ENCODE measurements at regions not wholly inside any gene's neighbourhood (a gene's known extent, or its start where the extent isn't known, plus 50 kb on each side); places are given as distances from the start of the nearest gene placed in this dataset.

DNA sequence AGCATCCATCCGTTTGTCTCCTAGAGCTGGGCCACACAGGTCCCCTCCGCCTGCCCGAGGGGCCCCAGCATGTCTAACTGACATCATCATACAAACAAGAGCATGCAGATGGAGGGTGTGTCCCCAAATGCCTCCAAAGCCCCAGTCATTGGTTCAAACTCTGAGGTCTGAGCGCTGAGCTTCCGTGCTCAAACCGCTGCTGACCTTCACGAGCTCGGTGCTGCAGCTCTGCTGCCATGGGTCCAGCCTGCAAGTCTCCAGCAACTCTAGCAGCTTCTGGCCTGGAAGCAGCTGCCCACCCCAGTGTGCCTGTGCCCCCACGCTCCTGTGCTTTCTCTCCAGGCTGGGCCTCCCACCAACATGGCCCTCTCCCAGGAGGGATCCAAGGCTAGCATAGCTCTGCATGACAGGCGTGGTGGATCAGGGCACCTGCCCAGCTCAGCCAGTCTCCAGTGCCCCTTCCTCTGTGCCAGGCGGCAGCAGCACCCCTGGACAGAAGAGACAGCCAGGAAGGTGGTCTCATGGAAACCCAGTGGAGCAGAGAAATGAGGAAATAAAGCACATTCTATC lies 131.6 kb upstream of the PMEPA1 start:
- TF ChIP-seq, protein P1, sequence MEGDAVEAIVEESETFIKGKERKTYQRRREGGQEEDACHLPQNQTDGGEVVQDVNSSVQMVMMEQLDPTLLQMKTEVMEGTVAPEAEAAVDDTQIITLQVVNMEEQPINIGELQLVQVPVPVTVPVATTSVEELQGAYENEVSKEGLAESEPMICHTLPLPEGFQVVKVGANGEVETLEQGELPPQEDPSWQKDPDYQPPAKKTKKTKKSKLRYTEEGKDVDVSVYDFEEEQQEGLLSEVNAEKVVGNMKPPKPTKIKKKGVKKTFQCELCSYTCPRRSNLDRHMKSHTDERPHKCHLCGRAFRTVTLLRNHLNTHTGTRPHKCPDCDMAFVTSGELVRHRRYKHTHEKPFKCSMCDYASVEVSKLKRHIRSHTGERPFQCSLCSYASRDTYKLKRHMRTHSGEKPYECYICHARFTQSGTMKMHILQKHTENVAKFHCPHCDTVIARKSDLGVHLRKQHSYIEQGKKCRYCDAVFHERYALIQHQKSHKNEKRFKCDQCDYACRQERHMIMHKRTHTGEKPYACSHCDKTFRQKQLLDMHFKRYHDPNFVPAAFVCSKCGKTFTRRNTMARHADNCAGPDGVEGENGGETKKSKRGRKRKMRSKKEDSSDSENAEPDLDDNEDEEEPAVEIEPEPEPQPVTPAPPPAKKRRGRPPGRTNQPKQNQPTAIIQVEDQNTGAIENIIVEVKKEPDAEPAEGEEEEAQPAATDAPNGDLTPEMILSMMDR (IDR thresholded peaks at IDR 0.05; ENCODE audit: insufficient read depth, low read length, poor library complexity, severe bottlenecking): no peak
- TF ChIP-seq EZH2phosphoT487 (conservative IDR thresholded peaks at IDR 0.05; ENCODE audit: low read length): no peak
